Parathyroid adenoma (tissue), 2 donors: ENCODE measurements at regions not wholly inside any gene's neighbourhood (a gene's known extent, or its start where the extent isn't known, plus 50 kb on each side); places are given as distances from the start of the nearest gene placed in this dataset.
"Not testable (repeated sequence)": the region's sequence is repeated elsewhere in the genome, so short reads cannot be mapped to it uniquely, and the experiment has no call there.

ENCODE experiments used
- H2AFZ ChIP-seq: fragments of 300-600 bp; sonication (generic); one replicate; pipeline ENCODE4 v1.7.0; 2017; ENCODE audit warnings: antibody characterized with exemption, mild to moderate bottlenecking
- H3K27ac ChIP-seq: fragments of 300-600 bp; sonication (generic); one replicate; pipeline ENCODE4 v1.7.0; 2017
- H3K27me3 ChIP-seq: fragments of 300-600 bp; sonication (generic); one replicate; pipeline ENCODE4 v1.7.0; 2017; ENCODE audit warnings: low read length; ENCODE audit not compliant: control insufficient read depth, insufficient read depth
- H3K36me3 ChIP-seq: fragments of 300-600 bp; sonication (generic); one replicate; pipeline ENCODE4 v1.7.0; 2017; ENCODE audit warnings: low read length; ENCODE audit not compliant: control insufficient read depth, insufficient read depth
- H3K4me1 ChIP-seq: fragments of 300-600 bp; sonication (generic); one replicate; pipeline ENCODE4 v1.7.0; 2017; ENCODE audit warnings: control low read depth
- H3K4me2 ChIP-seq: fragments of 300-600 bp; sonication (generic); one replicate; pipeline ENCODE4 v1.7.0; 2017; ENCODE audit warnings: low read length
- H3K4me3 ChIP-seq: fragments of 300-600 bp; sonication (generic); one replicate; pipeline ENCODE4 v1.7.0; 2017; ENCODE audit warnings: low read depth, low read length
- H3K79me2 ChIP-seq: fragments of 300-600 bp; sonication (generic); one replicate; pipeline ENCODE4 v1.7.0; 2017; ENCODE audit warnings: control low read depth
- H3K9ac ChIP-seq: fragments of 300-600 bp; sonication (generic); one replicate; pipeline ENCODE4 v1.7.0; 2017; ENCODE audit warnings: mild to moderate bottlenecking
- H3K9me3 ChIP-seq: fragments of 300-600 bp; sonication (generic); one replicate; pipeline ENCODE4 v1.7.0; 2017; ENCODE audit warnings: low read length; ENCODE audit not compliant: control insufficient read depth
- CTCF ChIP-seq: fragments of 300-600 bp; sonication (generic); IDR thresholded peaks from one replicate; pipeline ENCODE4 v1.7.0; 2017; ENCODE audit warnings: antibody characterized with exemption, mild to moderate bottlenecking
- donor health status: primary hyperparathyroidism.

GRCh38 chrX:39427492-39427891, 626.2 kb downstream of the MID1IP1 start:
- Histone ChIP-seq H3K4me1 (no peaks in the 10 kb centered on the region), H3K4me3 (no peak overlapping the region), H3K27ac (no peak overlapping the region), H3K4me2 (no peak overlapping the region), H3K79me2 (no peaks in the 10 kb centered on the region), H3K27me3 (no peaks in the 10 kb centered on the region), H2AFZ (no peak overlapping the region), H3K36me3 (no peaks in the 10 kb centered on the region), H3K9ac (no peak overlapping the region), H3K9me3 (no peaks in the 10 kb centered on the region)
- TF ChIP-seq CTCF = no peak

- H3K4me2 ChIP-seq = no peak overlapping the region
- H2AFZ ChIP-seq = no peak overlapping the region
- H3K79me2 ChIP-seq = no peaks in the 10 kb centered on the region
- H3K9ac ChIP-seq = no peak overlapping the region
- H3K4me1 ChIP-seq = no peaks in the 10 kb centered on the region
- H3K36me3 ChIP-seq = no peaks in the 10 kb centered on the region
- H3K4me3 ChIP-seq = no peak overlapping the region
- no peaks in the 10 kb centered on the region for H3K9me3 ChIP-seq
- no peak for TF ChIP-seq CTCF
- no peak overlapping the region for H3K27ac ChIP-seq
- H3K27me3 ChIP-seq = no peaks in the 10 kb centered on the region
Observed at GRCh38 chrX:39427906-39428305, 626.6 kb downstream of the MID1IP1 start.

- H2AFZ ChIP-seq = no peak overlapping the region
- no peak overlapping the region for H3K4me3 ChIP-seq
- TF ChIP-seq CTCF = no peak
- H3K27ac ChIP-seq = no peak overlapping the region
- no peaks in the 10 kb centered on the region for H3K79me2 ChIP-seq
- H3K9ac ChIP-seq = no peak overlapping the region
- H3K27me3 ChIP-seq = no peaks in the 10 kb centered on the region
- no peaks in the 10 kb centered on the region for H3K4me1 ChIP-seq
- H3K36me3 ChIP-seq = no peaks in the 10 kb centered on the region
- no peak overlapping the region for H3K4me2 ChIP-seq
- no peaks in the 10 kb centered on the region for H3K9me3 ChIP-seq
Observed at GRCh38 chrX:39430551-39430950, 629.3 kb downstream of the MID1IP1 start.

- Histone ChIP-seq H3K27ac (no peak overlapping the region), H3K36me3 (no peaks in the 10 kb centered on the region), H3K27me3 (no peaks in the 10 kb centered on the region), H3K9me3 (no peaks in the 10 kb centered on the region), H3K4me3 (no peak overlapping the region), H3K79me2 (no peaks in the 10 kb centered on the region), H3K4me1 (no peaks in the 10 kb centered on the region), H2AFZ (no peak overlapping the region), H3K4me2 (no peak overlapping the region), H3K9ac (no peak overlapping the region)
- TF ChIP-seq CTCF = no peak
Observed at GRCh38 chrX:39431893-39432292, 630.6 kb downstream of the MID1IP1 start.

GRCh38 chrX:39434671-39435070, 633.4 kb downstream of the MID1IP1 start:
- H3K4me1 ChIP-seq, H2AFZ ChIP-seq, H3K79me2 ChIP-seq, H3K27ac ChIP-seq, H3K9me3 ChIP-seq, H3K27me3 ChIP-seq, H3K4me2 ChIP-seq, H3K9ac ChIP-seq, H3K4me3 ChIP-seq, H3K36me3 ChIP-seq: not testable (repeated sequence)

- H3K27ac ChIP-seq, H3K79me2 ChIP-seq, H3K4me1 ChIP-seq, H3K9ac ChIP-seq, H3K27me3 ChIP-seq, H3K9me3 ChIP-seq, H3K4me3 ChIP-seq, H3K36me3 ChIP-seq, H3K4me2 ChIP-seq, H2AFZ ChIP-seq: not testable (repeated sequence)
Observed at GRCh38 chrX:39436538-39436937, 635.3 kb downstream of the MID1IP1 start.
